ENCODE measurements at regions not wholly inside any gene's neighbourhood (a gene's known extent, or its start where the extent isn't known, plus 50 kb on each side); places are given as distances from the start of the nearest gene placed in this dataset.

DNA sequence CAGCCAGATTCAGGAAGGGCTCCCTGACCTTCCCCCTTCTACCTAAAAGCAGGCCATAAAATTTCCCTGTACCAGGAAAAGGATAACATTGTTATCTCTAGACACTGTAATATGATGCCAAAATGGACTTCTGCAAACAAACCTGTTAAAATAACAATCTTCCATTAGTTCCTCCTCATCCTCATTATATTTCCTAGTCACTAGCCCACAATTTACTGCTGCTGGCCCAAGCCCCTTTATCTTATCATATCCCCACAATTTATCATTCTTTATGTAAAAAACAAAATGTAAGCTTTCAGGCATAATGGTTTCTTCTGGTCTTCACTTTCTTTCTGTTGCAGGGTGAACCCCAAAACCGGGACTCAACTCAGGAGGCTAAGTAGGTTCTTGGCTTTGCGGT is 1132.1 kb upstream of the CNTN5 start:
- TF ChIP-seq RAD21 (IDR thresholded peaks at IDR 0.05): no peak
- no peaks in the 10 kb centered on the region for H3K36me3 ChIP-seq (ENCODE audit: control insufficient read depth in 4 of 4, insufficient read depth in 3 of 4, low read depth in 1 of 4, low read length in 3 of 4)
- no peak overlapping the region for H3K4me3 ChIP-seq (ENCODE audit: low read depth in 1 of 3, low read length in 3 of 3)
- no peaks in the 10 kb centered on the region for H3K9me3 ChIP-seq (ENCODE audit: control insufficient read depth in 4 of 4, low read length in 3 of 4)
- no peak overlapping the region for H3K9ac ChIP-seq (ENCODE audit: low read depth in 1 of 2, low read length in 2 of 2)
- no peaks in the 10 kb centered on the region for H3K4me1 ChIP-seq (ENCODE audit: control insufficient read depth in 4 of 4, insufficient read depth in 4 of 4, low read length in 3 of 4)
- DNase-seq (ENCODE audit: low spot score): no peak
- no peak overlapping the region for H3K27ac ChIP-seq (ENCODE audit: low read depth in 1 of 2, low read length in 2 of 2)
- WGBS: 81% methylated on average over 2 of the region's 2 CpGs
- peaks cover 0 to 3% (median 0%) of the 10 kb centered on the region in 4 donors for H3K27me3 ChIP-seq (ENCODE audit: control insufficient read depth in 4 of 4, insufficient read depth in 4 of 4, low read length in 3 of 4)

DNA sequence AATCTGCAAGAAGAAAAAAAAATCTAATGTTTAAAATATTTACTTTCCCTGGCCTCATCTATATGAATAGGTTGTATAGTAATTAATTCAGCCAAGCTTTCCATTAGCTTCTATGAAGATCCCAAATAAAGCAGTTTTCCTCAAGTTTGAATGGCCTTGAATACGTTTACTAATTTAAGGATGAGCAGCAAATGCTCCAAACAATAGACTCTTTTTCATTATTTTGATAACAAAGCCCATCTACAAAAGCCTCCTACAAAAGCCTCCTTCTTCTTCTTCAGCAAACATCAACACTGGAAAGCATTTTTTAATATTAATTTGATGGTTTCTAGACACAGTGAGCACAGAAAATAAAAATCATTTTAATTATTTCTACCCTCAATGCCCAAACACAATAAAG is 1130.3 kb upstream of the CNTN5 start:
- no peak for DNase-seq (ENCODE audit: low spot score)
- H3K9me3 ChIP-seq (ENCODE audit: control insufficient read depth in 4 of 4, low read length in 3 of 4): no peaks in the 10 kb centered on the region
- TF ChIP-seq NR2F2 (IDR thresholded peaks at IDR 0.05) (no peak), SP1 (IDR thresholded peaks at IDR 0.05) (no peak), TAF1 (conservative IDR thresholded peaks at IDR 0.05) (no peak), FOXA2 (IDR thresholded peaks at IDR 0.05) (no peak)
- TF ChIP-seq, protein P1, sequence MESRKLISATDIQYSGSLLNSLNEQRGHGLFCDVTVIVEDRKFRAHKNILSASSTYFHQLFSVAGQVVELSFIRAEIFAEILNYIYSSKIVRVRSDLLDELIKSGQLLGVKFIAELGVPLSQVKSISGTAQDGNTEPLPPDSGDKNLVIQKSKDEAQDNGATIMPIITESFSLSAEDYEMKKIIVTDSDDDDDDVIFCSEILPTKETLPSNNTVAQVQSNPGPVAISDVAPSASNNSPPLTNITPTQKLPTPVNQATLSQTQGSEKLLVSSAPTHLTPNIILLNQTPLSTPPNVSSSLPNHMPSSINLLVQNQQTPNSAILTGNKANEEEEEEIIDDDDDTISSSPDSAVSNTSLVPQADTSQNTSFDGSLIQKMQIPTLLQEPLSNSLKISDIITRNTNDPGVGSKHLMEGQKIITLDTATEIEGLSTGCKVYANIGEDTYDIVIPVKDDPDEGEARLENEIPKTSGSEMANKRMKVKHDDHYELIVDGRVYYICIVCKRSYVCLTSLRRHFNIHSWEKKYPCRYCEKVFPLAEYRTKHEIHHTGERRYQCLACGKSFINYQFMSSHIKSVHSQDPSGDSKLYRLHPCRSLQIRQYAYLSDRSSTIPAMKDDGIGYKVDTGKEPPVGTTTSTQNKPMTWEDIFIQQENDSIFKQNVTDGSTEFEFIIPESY (IDR thresholded peaks at IDR 0.05): no peak
- H3K9ac ChIP-seq (ENCODE audit: low read depth in 1 of 2, low read length in 2 of 2): no peak overlapping the region
- H3K36me3 ChIP-seq (ENCODE audit: control insufficient read depth in 4 of 4, insufficient read depth in 3 of 4, low read depth in 1 of 4, low read length in 3 of 4): no peaks in the 10 kb centered on the region
- 63% methylated on average over 1 of the region's 1 CpG for WGBS
- H3K27ac ChIP-seq (ENCODE audit: low read depth in 1 of 2, low read length in 2 of 2): no peak overlapping the region
- no peak overlapping the region for H3K4me3 ChIP-seq (ENCODE audit: low read depth in 1 of 3, low read length in 3 of 3)
- H3K4me1 ChIP-seq (ENCODE audit: control insufficient read depth in 4 of 4, insufficient read depth in 4 of 4, low read length in 3 of 4): no peaks in the 10 kb centered on the region
- H3K27me3 ChIP-seq (ENCODE audit: control insufficient read depth in 4 of 4, insufficient read depth in 4 of 4, low read length in 3 of 4): no peaks in the 10 kb centered on the region

DNA sequence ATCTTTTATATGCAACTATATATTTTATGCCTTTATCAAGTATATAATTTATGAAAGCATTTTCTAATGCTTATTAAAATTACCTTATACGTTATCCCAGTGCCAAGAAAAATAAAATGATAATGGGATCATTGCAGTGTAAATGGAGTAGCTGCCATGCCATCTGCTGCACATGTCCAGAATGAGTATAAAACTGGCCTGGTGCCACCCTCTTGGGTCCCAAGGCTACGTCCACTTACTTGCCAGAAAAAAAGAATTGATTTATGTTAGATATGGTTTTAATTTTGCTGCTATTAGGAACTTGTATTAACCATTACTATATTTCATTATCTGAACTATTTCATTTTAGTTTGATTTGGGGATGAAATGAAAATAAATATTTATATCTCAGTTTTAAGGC is 1127.1 kb upstream of the CNTN5 start:
- no peak overlapping the region for H3K9ac ChIP-seq (ENCODE audit: low read depth in 1 of 2, low read length in 2 of 2)
- TF ChIP-seq, protein P2, sequence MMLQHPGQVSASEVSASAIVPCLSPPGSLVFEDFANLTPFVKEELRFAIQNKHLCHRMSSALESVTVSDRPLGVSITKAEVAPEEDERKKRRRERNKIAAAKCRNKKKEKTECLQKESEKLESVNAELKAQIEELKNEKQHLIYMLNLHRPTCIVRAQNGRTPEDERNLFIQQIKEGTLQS (IDR thresholded peaks at IDR 0.05): no peak
- TF ChIP-seq YY1 (IDR thresholded peaks at IDR 0.05) (no peak), RXRA (IDR thresholded peaks at IDR 0.05) (no peak), RAD21 (IDR thresholded peaks at IDR 0.05) (no peak), EGR1 (IDR thresholded peaks at IDR 0.05; ENCODE audit: low read depth in 2 of 2) (no peak)
- 67% methylated on average over 2 of the region's 2 CpGs for WGBS

DNA sequence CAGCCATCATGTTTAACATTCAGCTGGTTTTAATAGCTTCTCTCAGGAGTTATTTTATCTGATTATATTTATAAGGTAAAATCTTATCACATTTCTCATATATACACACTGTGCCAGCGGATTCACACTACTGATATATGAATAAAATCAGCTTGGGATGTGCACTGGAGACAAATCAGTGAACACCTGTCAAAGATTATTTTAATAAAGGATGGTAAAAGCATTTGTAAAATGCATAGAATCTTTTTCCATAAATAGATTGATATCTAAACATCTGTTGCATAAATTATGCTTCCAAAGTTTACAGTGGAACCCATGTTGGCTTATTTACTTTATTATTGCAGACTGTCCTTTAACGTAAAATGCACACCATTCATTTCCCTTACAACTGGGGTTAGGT is 1125.8 kb upstream of the CNTN5 start:
- Histone ChIP-seq H3K9me3 (ENCODE audit: control insufficient read depth in 4 of 4, low read length in 3 of 4) (no peaks in the 10 kb centered on the region), H3K4me1 (ENCODE audit: control insufficient read depth in 4 of 4, insufficient read depth in 4 of 4, low read length in 3 of 4) (no peaks in the 10 kb centered on the region), H3K4me3 (ENCODE audit: low read depth in 1 of 3, low read length in 3 of 3) (no peak overlapping the region), H3K27me3 (ENCODE audit: control insufficient read depth in 4 of 4, insufficient read depth in 4 of 4, low read length in 3 of 4) (no peaks in the 10 kb centered on the region), H3K36me3 (ENCODE audit: control insufficient read depth in 4 of 4, insufficient read depth in 3 of 4, low read depth in 1 of 4, low read length in 3 of 4) (no peaks in the 10 kb centered on the region), H3K9ac (ENCODE audit: low read depth in 1 of 2, low read length in 2 of 2) (no peak overlapping the region), H3K27ac (ENCODE audit: low read depth in 1 of 2, low read length in 2 of 2) (no peak overlapping the region)
- DNase-seq (ENCODE audit: low spot score): no peak
- 59% methylated on average over 2 of the region's 2 CpGs for WGBS
- TF ChIP-seq, protein P2 (IDR thresholded peaks at IDR 0.05): no peak
- TF ChIP-seq FOXA1 (IDR thresholded peaks at IDR 0.05) (no peak), TAF1 (conservative IDR thresholded peaks at IDR 0.05) (no peak), RXRA (IDR thresholded peaks at IDR 0.05) (no peak), HNF4G (IDR thresholded peaks at IDR 0.05) (no peak), YY1 (IDR thresholded peaks at IDR 0.05) (no peak), RAD21 (IDR thresholded peaks at IDR 0.05) (no peak), FOXA2 (IDR thresholded peaks at IDR 0.05) (no peak), GABPA (IDR thresholded peaks at IDR 0.05 in 1 of 2, conservative IDR thresholded peaks at IDR 0.05 in 1 of 2) (no peak), NR2F2 (IDR thresholded peaks at IDR 0.05) (no peak), SP1 (IDR thresholded peaks at IDR 0.05) (no peak), EGR1 (IDR thresholded peaks at IDR 0.05; ENCODE audit: low read depth in 2 of 2) (no peak), HNF4A (conservative IDR thresholded peaks at IDR 0.05) (no peak)
- TF ChIP-seq, protein P3, sequence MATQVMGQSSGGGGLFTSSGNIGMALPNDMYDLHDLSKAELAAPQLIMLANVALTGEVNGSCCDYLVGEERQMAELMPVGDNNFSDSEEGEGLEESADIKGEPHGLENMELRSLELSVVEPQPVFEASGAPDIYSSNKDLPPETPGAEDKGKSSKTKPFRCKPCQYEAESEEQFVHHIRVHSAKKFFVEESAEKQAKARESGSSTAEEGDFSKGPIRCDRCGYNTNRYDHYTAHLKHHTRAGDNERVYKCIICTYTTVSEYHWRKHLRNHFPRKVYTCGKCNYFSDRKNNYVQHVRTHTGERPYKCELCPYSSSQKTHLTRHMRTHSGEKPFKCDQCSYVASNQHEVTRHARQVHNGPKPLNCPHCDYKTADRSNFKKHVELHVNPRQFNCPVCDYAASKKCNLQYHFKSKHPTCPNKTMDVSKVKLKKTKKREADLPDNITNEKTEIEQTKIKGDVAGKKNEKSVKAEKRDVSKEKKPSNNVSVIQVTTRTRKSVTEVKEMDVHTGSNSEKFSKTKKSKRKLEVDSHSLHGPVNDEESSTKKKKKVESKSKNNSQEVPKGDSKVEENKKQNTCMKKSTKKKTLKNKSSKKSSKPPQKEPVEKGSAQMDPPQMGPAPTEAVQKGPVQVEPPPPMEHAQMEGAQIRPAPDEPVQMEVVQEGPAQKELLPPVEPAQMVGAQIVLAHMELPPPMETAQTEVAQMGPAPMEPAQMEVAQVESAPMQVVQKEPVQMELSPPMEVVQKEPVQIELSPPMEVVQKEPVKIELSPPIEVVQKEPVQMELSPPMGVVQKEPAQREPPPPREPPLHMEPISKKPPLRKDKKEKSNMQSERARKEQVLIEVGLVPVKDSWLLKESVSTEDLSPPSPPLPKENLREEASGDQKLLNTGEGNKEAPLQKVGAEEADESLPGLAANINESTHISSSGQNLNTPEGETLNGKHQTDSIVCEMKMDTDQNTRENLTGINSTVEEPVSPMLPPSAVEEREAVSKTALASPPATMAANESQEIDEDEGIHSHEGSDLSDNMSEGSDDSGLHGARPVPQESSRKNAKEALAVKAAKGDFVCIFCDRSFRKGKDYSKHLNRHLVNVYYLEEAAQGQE (IDR thresholded peaks at IDR 0.05): no peak
- TF ChIP-seq, protein P4, sequence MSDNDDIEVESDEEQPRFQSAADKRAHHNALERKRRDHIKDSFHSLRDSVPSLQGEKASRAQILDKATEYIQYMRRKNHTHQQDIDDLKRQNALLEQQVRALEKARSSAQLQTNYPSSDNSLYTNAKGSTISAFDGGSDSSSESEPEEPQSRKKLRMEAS (IDR thresholded peaks at IDR 0.05): no peak

More for the DNA sequence above, 1127.1 kb upstream of the CNTN5 start:
- Histone ChIP-seq H3K27me3 (ENCODE audit: control insufficient read depth in 4 of 4, insufficient read depth in 4 of 4, low read length in 3 of 4) (no peaks in the 10 kb centered on the region), H3K9me3 (ENCODE audit: control insufficient read depth in 4 of 4, low read length in 3 of 4) (no peaks in the 10 kb centered on the region), H3K4me3 (ENCODE audit: low read depth in 1 of 3, low read length in 3 of 3) (no peak overlapping the region), H3K27ac (ENCODE audit: low read depth in 1 of 2, low read length in 2 of 2) (no peak overlapping the region), H3K4me1 (ENCODE audit: control insufficient read depth in 4 of 4, insufficient read depth in 4 of 4, low read length in 3 of 4) (no peaks in the 10 kb centered on the region), H3K36me3 (ENCODE audit: control insufficient read depth in 4 of 4, insufficient read depth in 3 of 4, low read depth in 1 of 4, low read length in 3 of 4) (no peaks in the 10 kb centered on the region)
- no peak for DNase-seq (ENCODE audit: low spot score)
